C4-2B (cell line): ENCODE measurements at regions not wholly inside any gene's neighbourhood (a gene's known extent, or its start where the extent isn't known, plus 50 kb on each side); places are given as distances from the start of the nearest gene placed in this dataset.

ENCODE experiments used
- CTCF ChIP-seq: fragments of 450-650 bp; conservative IDR thresholded peaks from 2 replicates; pipeline ENCODE4 v1.5.1; 2017; ENCODE audit warnings: mild to moderate bottlenecking
- ZFX ChIP-seq: fragments of 450-650 bp; IDR thresholded peaks from 2 replicates; pipeline ENCODE4 v1.6.1; 2017

GRCh38 chr4:27635936-27636913 lies 775.6 kb downstream of the STIM2 start:
- no peak for TF ChIP-seq CTCF
- TF ChIP-seq ZFX, result no peak
